Subcutaneous abdominal adipose tissue (tissue), 5 donors: ENCODE measurements at regions not wholly inside any gene's neighbourhood (a gene's known extent, or its start where the extent isn't known, plus 50 kb on each side); places are given as distances from the start of the nearest gene placed in this dataset.

Experiments used
- H3K27ac ChIP-seq: one replicate; pipeline ENCODE4 v1.7.0; 2013; ENCODE audit warnings: low read depth, mild to moderate bottlenecking, inconsistent platforms, low read length, moderate library complexity
- H3K27me3 ChIP-seq, 5 donors: one replicate each; pipeline ENCODE4 v1.7.0; 2013; ENCODE audit warnings: low read length in 5 of 5, inconsistent platforms in 1 of 5; ENCODE audit not compliant: control insufficient read depth in 5 of 5, insufficient read depth in 4 of 5
- H3K36me3 ChIP-seq, 5 donors: one replicate each; pipeline ENCODE4 v1.7.0; 2013; ENCODE audit warnings: low read length in 5 of 5; ENCODE audit not compliant: control insufficient read depth in 5 of 5, insufficient read depth in 5 of 5
- H3K4me1 ChIP-seq, 5 donors: one replicate each; pipeline ENCODE4 v1.7.0; 2013; ENCODE audit warnings: low read length in 5 of 5, mild to moderate bottlenecking in 3 of 5, moderate library complexity in 1 of 5; ENCODE audit not compliant: control insufficient read depth in 5 of 5, insufficient read depth in 5 of 5
- H3K4me3 ChIP-seq, 5 donors: one replicate each; pipeline ENCODE4 v1.7.0; 2013; ENCODE audit warnings: low read length in 5 of 5, low read depth in 1 of 5
- H3K9ac ChIP-seq, 5 donors: one replicate each; pipeline ENCODE4 v1.7.0; 2013; ENCODE audit warnings: low read length in 5 of 5, mild to moderate bottlenecking in 4 of 5, moderate library complexity in 3 of 5
- H3K9me3 ChIP-seq, 5 donors: one replicate each; pipeline ENCODE4 v1.7.0; 2013; ENCODE audit warnings: low read length in 5 of 5; ENCODE audit not compliant: control insufficient read depth in 5 of 5
- donor health status: healthy.
- donor health status: healthy.
- donor health status: healthy.
- donor health status: healthy.
- donor health status: healthy.

- no peaks in the 10 kb centered on the region for H3K27me3 ChIP-seq
- peaks cover 0 to 6% (median 0%) of the 10 kb centered on the region in 5 donors for H3K4me1 ChIP-seq
- H3K27ac ChIP-seq, result no peak overlapping the region
- H3K36me3 ChIP-seq, result no peaks in the 10 kb centered on the region
- peak overlapping the region; percentile 22 to 51 (median 44) for H3K4me3 ChIP-seq
- H3K9me3 ChIP-seq, result peaks cover 0 to 12% (median 6%) of the 10 kb centered on the region in 5 donors
- H3K9ac ChIP-seq, result no peak overlapping the region
Measured at GRCh38 chr18:66682855-66683322, 79.0 kb upstream of the CDH19 start.

- H3K27me3 ChIP-seq, result no peaks in the 10 kb centered on the region
- H3K36me3 ChIP-seq, result no peaks in the 10 kb centered on the region
- no peak overlapping the region for H3K27ac ChIP-seq
- no peaks in the 10 kb centered on the region for H3K4me1 ChIP-seq
- H3K9me3 ChIP-seq, result peaks cover 0 to 6% (median 0%) of the 10 kb centered on the region in 5 donors
- no peak overlapping the region for H3K4me3 ChIP-seq
- H3K9ac ChIP-seq, result no peak overlapping the region
Measured at GRCh38 chr18:66676699-66677098, 72.8 kb upstream of the CDH19 start.

- no peaks in the 10 kb centered on the region for H3K36me3 ChIP-seq
- no peak overlapping the region for H3K9ac ChIP-seq
- H3K9me3 ChIP-seq, result peaks cover 0 to 6% (median 0%) of the 10 kb centered on the region in 5 donors
- H3K4me3 ChIP-seq, result no peak overlapping the region
- no peaks in the 10 kb centered on the region for H3K4me1 ChIP-seq
- no peaks in the 10 kb centered on the region for H3K27me3 ChIP-seq
- no peak overlapping the region for H3K27ac ChIP-seq
Measured at GRCh38 chr18:66674286-66674685, 70.4 kb upstream of the CDH19 start.

GRCh38 chr18:66668706-66669105 is 64.8 kb upstream of the CDH19 start:
- no peak overlapping the region for H3K4me3 ChIP-seq
- H3K27ac ChIP-seq, result no peak overlapping the region
- H3K9me3 ChIP-seq, result no peaks in the 10 kb centered on the region
- no peaks in the 10 kb centered on the region for H3K36me3 ChIP-seq
- H3K9ac ChIP-seq, result no peak overlapping the region
- no peaks in the 10 kb centered on the region for H3K4me1 ChIP-seq
- no peaks in the 10 kb centered on the region for H3K27me3 ChIP-seq

GRCh38 chr18:66662632-66663031 is 58.7 kb upstream of the CDH19 start:
- Histone ChIP-seq H3K4me3 (no peak overlapping the region), H3K9me3 (no peaks in the 10 kb centered on the region), H3K4me1 (no peaks in the 10 kb centered on the region), H3K36me3 (no peaks in the 10 kb centered on the region), H3K27ac (no peak overlapping the region), H3K9ac (no peak overlapping the region), H3K27me3 (no peaks in the 10 kb centered on the region)

- no peak overlapping the region for H3K4me3 ChIP-seq
- H3K36me3 ChIP-seq, result no peaks in the 10 kb centered on the region
- no peaks in the 10 kb centered on the region for H3K9me3 ChIP-seq
- H3K27ac ChIP-seq, result no peak overlapping the region
- H3K4me1 ChIP-seq, result no peaks in the 10 kb centered on the region
- no peak overlapping the region for H3K9ac ChIP-seq
- H3K27me3 ChIP-seq, result no peaks in the 10 kb centered on the region
Measured at GRCh38 chr18:66655407-66655806, 51.5 kb upstream of the CDH19 start.
